ENCODE measurements at regions not wholly inside any gene's neighbourhood (a gene's known extent, or its start where the extent isn't known, plus 50 kb on each side); places are given as distances from the start of the nearest gene placed in this dataset.
A peak's percentile ranks its signal among the peaks of the same experiment; 100 is the strongest.

DNA sequence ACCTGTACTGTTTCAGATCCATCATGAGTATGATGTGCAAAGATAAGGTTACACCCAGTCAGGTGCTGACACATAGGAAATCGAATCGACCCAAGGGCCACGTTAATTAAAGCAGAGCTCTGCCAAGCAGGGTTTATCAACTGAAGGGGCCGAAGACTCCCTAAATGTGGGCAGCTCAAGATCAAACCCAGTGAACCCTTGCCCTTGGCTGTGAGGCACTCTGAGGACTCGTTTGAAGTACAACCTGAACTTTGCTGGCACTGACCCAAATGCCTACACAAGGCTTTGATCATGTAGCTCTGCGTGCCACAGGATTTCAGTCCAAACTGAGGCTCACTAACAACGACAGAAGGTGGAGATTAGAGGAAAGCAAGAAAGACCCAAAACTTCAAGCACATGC lies 352.1 kb downstream of the MTX2 start:
- no peak for DNase-seq

GRCh38 chr2:176622792-176623191 lies 353.6 kb downstream of the MTX2 start:
- no peak for DNase-seq

- DNase-seq = no peak
These were observed 357.6 kb downstream of the MTX2 start for GRCh38 chr2:176626796-176627195.

DNA sequence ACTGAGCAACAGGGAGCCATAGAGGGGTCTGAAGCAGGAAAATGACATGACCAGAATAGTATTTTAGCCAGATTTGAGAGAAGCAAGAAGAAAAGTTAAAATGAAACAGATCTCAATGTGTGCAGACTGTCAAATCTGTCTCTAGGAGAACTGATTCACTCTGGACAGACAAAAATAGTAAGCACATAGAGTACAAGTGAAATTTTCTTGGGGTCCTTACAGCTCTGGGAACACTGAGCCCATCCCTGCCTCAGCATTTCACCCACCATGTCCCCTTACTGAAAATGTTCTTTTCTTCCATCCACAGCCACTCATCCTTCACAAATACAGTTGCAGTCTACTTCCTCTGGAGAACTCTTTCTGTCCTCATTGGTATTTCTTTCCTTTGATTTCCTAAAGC lies 359.2 kb downstream of the MTX2 start:
- no peak for DNase-seq

DNA sequence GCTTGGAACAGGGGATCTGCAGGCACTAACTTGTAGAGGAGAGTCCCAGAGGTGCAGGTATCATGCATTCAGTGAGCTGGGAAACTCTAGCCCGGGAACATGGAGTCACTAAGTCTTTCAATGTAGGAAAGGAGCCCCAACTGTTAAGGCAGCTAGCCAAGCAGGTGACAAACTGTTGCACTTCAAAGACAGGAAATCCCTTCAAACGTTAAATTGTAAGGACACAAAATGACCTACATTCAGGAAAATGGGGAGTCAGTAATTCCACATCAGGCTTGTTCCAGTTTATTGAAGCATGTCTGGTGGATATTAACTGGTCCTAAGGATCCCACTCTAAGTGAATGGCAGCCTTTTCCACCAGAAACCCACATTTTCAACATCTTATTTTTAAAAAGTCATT lies 364.5 kb downstream of the MTX2 start:
- DNase-seq = no peak

- no peak for DNase-seq
These were observed 367.2 kb downstream of the MTX2 start for GRCh38 chr2:176636401-176636800.

DNA sequence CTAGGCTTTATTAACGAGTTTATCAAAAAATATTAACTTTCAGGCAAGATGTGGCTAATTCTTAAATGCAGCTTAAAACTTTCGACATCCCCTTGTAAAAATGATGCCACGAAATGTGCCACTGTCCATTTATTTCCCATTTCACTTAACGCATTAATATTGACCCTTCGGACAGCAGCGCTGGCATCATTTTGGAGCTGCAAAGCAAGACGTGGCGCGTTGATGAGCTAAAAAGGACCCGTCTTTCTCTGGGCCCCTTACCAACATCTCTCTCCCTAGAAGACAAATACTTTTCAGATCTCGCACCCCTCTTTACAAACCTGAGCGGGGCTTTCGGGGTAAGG lies 367.9 kb downstream of the MTX2 start:
- peak; percentile 19 for DNase-seq

- no peak for DNase-seq
These were observed 368.4 kb downstream of the MTX2 start for GRCh38 chr2:176637486-176638166.

GRCh38 chr2:176638167-176639015 lies 369.1 kb downstream of the MTX2 start:
- DNase-seq = peak; percentile 62

DNA sequence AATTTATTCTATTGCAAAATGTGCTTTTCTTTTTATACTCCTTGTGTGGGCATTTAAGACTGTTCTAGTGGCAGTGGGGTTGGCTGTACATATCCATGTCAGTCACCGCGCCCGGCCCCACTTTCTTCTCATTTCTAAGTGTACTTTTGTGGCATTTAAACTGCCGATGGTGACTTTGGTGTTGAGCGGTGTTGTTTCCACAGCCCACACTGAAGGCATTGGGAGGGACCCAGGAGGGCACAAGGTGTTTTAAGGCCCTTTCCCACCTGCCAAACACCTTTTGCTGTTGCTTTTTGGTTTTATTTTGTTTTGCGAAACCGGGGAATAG lies 369.7 kb downstream of the MTX2 start:
- DNase-seq = no peak

DNA sequence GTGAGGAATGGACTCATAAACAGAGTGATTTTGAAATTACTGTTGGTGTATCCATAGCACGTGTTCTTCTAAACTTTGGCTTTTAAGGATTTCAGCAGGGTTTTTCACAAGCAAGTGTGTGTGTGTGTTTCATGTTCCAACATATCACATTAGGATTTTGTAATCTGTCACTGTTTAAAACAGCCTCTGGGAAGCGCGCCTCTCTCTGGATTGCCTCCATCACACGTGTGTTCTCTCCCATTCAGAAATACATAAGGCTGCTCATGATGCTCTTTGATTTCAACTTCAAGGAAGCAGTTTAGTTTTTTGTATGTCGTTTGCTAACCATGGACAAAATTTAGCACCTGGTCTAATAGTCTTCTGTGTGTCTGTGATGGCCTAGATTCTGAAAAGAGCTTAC lies 370.4 kb downstream of the MTX2 start:
- DNase-seq = no peak

GRCh38 chr2:176641436-176641835 lies 372.2 kb downstream of the MTX2 start:
- no peak for DNase-seq

DNA sequence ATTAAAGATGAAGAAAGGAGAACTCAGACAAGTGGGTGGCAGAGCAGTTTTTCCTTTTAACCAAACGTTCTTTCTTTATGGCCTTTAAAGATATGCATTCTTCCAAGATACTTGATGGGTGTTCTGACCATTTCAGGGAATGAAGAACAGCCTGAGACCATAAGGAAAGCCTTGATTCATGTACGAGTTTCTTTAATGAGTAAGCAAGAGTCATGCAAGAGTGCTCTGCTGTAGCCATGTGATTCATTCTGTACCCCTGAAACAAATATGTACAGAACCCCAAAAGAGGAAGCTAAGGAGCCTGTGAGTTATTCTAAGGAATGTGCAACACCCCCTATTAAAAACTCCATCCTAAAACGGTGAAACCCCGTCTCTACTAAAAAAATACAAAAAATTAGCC lies 372.8 kb downstream of the MTX2 start:
- DNase-seq = no peak

DNA sequence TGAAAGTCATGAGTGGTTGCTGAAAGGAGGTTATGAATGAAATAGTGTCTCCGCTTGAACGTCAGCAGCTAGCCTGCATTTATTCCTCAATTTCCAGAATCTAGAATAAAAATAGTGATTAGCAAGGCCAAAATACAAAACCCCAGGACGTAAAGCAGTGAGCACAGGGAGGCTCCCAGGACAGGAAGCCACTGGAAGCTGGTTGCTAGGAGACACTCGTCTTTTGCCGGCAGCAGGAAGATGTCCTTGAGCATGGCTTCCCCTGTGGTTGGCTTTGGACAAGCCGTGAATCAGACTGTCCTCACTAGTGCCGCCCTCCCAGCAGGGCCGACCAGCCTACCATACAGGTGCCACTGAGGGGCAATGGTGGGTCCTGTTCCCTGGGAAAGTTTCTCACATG lies 374.4 kb downstream of the MTX2 start:
- no peak for DNase-seq

DNA sequence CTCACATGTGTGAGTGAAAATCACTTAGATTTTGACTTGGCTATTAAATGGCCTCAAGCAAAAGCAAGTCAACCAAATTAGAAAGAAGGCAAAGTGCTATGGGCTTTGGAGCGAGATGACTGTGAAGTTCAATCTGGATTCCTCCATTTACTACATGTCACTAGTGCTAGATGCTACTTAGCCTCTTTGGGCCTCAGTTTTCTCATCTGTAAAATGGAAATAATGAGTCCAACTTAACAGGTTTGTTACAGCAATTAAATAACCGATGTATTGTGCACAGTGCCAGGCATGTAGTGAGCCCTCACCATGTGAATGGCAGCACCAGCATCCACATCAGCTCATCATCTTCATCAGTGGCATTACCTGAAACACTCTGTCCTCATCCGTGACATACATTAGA lies 376.3 kb downstream of the MTX2 start:
- no peak for DNase-seq

- DNase-seq = no peak
These were observed 376.9 kb downstream of the MTX2 start for GRCh38 chr2:176646033-176646615.

- DNase-seq = no peak
These were observed 378.3 kb downstream of the MTX2 start for GRCh38 chr2:176647325-176648165.

DNA sequence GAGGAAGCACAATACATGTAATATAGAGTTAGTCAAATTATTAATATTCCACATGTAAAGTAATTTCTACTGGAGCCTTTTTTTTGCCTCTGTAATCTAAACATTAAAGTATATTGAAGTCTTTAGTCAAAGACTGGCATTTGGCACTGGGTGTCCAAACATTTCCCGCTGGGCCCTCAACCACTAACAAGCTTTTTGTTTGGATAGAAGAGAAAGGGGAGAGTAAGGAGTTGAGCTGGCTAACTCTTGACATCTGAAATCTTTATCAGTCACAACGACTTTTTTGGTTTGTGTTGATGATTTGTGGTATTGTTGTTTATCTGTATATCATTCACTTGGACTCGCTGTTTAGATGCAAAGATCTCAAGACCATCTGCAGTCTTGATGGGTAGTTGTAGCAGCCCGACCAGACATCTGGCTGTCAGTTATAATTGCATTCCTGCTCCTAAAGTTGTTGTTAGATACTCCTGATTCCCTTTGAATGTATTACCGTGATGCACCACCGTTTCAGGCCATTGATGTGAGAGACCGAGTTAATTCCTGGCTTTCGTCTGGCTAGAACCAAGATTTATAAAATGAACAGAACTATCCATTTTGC lies 379.6 kb downstream of the MTX2 start:
- no peak for DNase-seq

DNA sequence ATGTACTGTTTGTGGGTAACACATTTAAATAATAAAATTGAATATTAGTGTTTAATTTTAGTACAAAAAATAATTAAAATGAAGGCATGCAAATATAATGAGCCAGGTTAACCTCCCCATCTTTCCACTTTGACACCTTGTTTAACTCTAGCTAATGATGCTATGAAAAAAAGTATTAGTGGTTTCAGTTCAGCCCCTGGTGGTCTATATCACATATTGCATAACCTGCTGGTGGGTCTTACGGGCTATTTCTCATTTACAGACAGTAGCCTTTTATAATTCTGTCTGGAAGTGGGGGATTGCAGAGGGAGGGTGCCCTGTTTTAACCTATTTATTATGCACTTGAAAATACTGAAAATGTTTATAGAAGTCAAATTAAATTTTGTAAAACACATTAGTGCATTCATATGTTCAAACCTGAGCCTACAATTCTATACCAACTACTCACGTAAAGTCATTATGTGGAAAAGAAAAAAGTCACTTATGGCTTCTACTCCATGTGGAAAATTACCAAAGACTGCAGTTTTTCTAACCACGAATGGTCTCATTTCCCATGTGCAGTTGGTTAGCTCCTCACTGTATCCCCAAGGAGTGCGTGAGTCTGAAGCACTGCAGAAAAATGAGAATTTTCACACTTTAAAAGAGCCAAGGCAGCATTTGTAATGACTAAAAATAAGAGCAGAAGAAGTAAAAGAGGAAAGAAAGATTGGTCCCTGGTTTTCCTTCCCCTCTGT lies 381.0 kb downstream of the MTX2 start:
- no peak for DNase-seq

DNA sequence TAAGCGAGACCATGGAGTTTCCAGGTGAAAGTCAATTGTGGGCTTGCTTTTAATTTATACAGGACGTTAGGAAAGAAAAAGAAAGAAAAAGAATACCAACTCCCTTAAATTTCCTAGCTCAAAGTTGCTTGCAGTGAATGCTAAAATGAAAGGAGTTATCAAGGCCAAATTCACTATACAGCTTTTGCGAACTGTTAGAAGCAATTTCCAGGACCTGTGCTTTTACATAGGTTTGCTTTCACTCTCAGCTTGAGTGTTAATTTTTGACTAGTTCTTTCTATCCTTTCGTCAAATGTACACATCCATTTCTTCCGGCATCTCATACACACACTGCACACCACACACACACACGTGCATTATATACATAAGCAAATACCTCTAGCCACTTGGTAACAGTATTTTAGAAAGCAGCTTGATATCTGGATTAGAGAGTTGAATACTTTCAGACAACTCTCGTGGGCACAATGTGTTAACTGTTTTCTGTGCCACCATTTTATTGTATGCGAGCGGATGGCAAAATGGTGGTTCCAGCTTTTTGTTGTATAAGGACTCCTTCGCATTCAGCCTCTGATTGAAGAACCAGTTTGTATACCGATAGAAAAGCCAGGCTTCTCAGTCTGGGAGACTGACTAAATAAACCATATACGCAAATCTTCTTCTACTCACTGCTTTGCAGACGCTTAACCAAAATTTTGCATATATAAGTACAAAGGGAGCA lies 381.8 kb downstream of the MTX2 start:
- no peak for DNase-seq

DNA sequence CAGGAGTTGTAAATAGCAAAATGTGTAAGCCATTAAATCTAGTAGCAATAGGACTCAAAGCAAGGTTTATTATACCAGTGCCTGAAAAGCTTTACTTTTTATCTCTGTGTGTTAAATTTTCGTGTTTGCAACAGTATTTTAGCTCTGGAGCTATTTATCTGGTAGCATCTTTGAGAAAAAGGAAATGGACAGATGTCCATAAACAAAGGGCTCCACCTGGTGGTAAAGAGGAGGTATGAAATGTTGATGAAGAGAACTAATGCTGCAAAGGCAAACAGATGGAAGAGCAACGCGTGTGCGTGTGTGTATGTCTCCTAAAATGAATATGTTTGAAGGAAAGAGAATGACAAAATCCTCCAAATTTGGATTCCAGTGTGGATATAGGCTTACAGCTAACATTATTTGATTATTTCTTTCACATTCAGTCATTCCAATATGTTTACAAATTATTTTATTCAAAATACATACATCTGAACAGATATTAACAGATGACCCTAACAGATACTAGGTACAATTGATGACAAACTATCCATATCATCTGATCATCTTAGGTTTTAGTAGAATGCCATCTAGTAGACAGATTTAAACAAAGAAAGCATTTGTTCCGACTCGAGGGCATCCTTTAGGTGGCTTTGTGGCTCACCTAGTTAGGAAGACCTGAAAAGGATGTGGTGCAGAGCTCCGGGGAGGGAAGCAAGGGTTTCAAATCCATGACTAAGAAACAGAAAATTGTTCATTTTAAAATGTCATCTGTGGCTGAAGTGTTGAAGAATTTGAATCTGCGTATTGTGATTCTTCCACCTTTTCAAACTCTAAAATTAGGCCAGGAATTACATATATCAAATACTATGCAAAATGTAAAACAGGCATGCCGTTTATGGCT lies 383.3 kb downstream of the MTX2 start:
- peak; percentile 76 for DNase-seq

Data from NCI-H1436 (cell line).